Glutamatergic neuron (in vitro differentiated cells): ENCODE measurements at regions not wholly inside any gene's neighbourhood (a gene's known extent, or its start where the extent isn't known, plus 50 kb on each side); places are given as distances from the start of the nearest gene placed in this dataset.

Source experiments
- DNase-seq: peaks from one replicate; pipeline ENCODE4 v3.0.0; 2022
- H3K27ac Mint-ChIP-seq: one replicate; pipeline ENCODE4 v1.8.0; 2020; ENCODE audit warnings: mild to moderate bottlenecking, mixed read lengths, inconsistent platforms; ENCODE audit not compliant: unreplicated experiment
- H3K27me3 Mint-ChIP-seq: one replicate; pipeline ENCODE4 v1.8.0; 2020; ENCODE audit warnings: mild to moderate bottlenecking, moderate library complexity, mixed read lengths, inconsistent platforms; ENCODE audit not compliant: unreplicated experiment
- H3K36me3 Mint-ChIP-seq: one replicate; pipeline ENCODE4 v1.8.0; 2020; ENCODE audit warnings: mild to moderate bottlenecking, mixed read lengths, inconsistent platforms; ENCODE audit not compliant: unreplicated experiment
- H3K4me1 Mint-ChIP-seq: one replicate; pipeline ENCODE4 v1.8.0; 2020; ENCODE audit warnings: mild to moderate bottlenecking, low read depth, mixed read lengths, inconsistent platforms; ENCODE audit not compliant: unreplicated experiment
- H3K4me3 Mint-ChIP-seq: one replicate; pipeline ENCODE4 v1.8.0; 2020; ENCODE audit warnings: mild to moderate bottlenecking, mixed read lengths, inconsistent platforms; ENCODE audit not compliant: unreplicated experiment
- H3K9me3 Mint-ChIP-seq: one replicate; pipeline ENCODE4 v1.8.0; 2020; ENCODE audit warnings: mild to moderate bottlenecking, moderate library complexity, mixed read lengths, inconsistent platforms; ENCODE audit not compliant: unreplicated experiment
- CTCF ChIP-seq: fragments of 200-600 bp; sonication (generic); IDR thresholded peaks from one replicate; pipeline ENCODE4 v1.5.0; 2021; ENCODE audit not compliant: partially characterized antibody, unreplicated experiment

DNA sequence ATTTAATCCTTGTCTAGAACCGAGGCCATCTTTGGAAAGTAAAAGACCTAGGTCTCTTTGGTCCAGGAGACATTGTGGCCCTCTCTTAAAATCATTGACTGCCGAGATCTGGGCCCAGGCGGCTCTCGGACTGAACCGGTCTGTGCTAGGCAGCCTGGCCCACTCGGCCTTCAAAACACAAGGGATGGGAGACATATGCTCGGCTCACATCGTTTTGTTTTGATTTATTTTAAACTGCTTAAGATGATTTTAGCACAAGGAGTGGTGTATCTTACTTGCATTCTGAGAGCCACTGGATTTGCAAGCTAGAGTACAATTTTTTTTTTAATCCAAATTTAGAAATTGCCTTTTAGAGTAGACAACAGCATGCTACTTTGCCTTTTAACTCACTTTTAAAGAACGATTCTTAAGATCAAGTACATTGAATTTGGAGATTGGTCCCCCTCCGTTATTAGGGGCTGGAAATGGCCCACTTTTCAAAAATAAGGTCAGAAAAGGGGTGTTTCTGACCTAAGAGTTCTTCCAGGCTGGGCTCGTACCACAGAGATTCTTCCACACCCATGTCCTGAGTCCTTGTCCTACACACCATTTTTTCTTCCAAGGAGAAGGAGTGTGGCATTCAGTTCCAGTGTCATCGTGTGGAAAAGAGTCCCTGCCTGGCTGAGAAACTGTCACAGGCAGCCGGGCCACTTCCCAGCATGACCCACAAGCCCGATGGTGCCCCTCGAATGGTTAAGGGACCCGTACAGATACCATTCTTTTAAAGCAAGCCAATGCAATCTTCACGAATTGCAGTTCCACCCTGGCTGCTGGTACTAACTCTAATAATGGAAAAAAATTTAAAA is 80.5 kb upstream of the WNT7B start:
- TF ChIP-seq CTCF, result no peak
- Mint-ChIP-seq H3K4me3 (no peak overlapping the region), H3K27ac (no peak overlapping the region), H3K4me1 (no peaks in the 10 kb centered on the region), H3K9me3 (peaks cover 2% of the 10 kb centered on the region), H3K27me3 (peaks cover 4% of the 10 kb centered on the region), H3K36me3 (peaks cover 5% of the 10 kb centered on the region)
- no peak for DNase-seq

DNA sequence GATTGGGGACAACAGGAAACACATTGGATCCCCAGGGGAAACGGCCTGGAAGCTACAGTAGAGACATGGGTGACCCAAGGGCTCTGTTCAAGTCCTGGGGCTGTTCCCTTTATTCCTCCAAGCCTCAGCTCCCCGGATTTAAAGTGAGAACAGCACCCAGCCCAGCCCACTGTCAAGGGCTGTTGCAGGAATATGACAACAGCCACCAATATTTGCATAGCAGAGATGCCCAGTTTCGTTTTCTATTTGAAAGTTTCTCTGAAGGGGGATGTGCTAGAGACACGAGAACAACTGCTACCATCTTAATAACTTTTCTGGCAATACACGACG is 81.1 kb upstream of the WNT7B start:
- Mint-ChIP-seq H3K27ac (no peak overlapping the region), H3K36me3 (peaks cover 6% of the 10 kb centered on the region)
- DNase-seq, result no peak

GRCh38 chr22:46058591-46059519 is 81.9 kb upstream of the WNT7B start:
- Mint-ChIP-seq H3K27ac (no peak overlapping the region), H3K4me1 (no peaks in the 10 kb centered on the region), H3K9me3 (peaks cover 2% of the 10 kb centered on the region), H3K36me3 (peaks cover 6% of the 10 kb centered on the region), H3K4me3 (no peak overlapping the region), H3K27me3 (peaks cover 11% of the 10 kb centered on the region)
- DNase-seq, result no peak
- no peak for TF ChIP-seq CTCF

More for the DNA sequence above, 81.1 kb upstream of the WNT7B start:
- Mint-ChIP-seq H3K4me3 (no peak overlapping the region), H3K4me1 (no peaks in the 10 kb centered on the region), H3K9me3 (peaks cover 2% of the 10 kb centered on the region), H3K27me3 (peaks cover 7% of the 10 kb centered on the region)
- no peak for TF ChIP-seq CTCF

DNA sequence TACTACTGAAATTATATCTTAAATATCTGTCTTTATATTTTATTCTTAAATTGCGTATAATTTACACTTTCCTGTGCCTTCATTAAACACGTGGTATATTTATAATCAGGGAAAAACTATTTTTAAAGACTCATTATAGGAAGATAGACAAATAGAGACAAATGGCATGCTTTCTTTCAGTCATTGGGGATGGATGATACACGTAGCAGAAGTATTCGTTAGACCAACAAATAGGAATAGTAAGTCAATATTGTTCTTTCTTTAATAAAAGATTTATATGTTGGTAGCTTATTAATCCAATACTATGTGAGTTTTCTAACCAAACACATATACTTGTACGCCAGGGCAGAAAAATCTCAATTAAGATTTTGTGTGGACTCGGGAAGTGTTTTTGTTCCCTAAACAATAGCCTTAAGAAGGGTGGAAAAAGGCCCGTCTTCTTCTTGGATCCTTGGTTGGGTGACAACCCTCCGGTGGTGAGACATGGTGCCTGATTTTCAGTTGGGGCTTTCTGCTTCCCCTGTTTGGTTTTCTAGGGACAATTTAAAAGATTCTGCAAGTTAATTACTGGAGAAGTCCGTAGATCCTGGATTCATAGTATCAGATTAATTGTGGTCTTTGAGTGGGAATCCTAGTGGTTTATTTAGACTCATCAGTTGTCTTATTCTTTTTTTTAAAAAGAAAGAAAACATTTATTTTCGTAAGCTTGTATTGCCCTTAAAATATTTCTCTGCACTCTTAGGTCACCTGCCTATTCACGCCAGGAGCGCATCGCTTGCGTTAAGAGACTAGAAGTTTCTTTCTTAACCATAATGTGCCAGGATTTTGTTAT is 83.5 kb upstream of the WNT7B start:
- DNase-seq, result no peak
- peaks cover 2% of the 10 kb centered on the region for H3K9me3 Mint-ChIP-seq
- H3K27ac Mint-ChIP-seq, result no peak overlapping the region
- H3K27me3 Mint-ChIP-seq, result peaks cover 12% of the 10 kb centered on the region
- H3K4me1 Mint-ChIP-seq, result no peaks in the 10 kb centered on the region
- no peak overlapping the region for H3K4me3 Mint-ChIP-seq
- TF ChIP-seq CTCF, result no peak
- H3K36me3 Mint-ChIP-seq, result peaks cover 6% of the 10 kb centered on the region
